Sigmoid colon (tissue), 6 donors: ENCODE measurements at regions not wholly inside any gene's neighbourhood (a gene's known extent, or its start where the extent isn't known, plus 50 kb on each side); places are given as distances from the start of the nearest gene placed in this dataset.

Source experiments
- DNase-seq: peaks from one replicate; pipeline ENCODE4 v3.0.0-alpha.2; 2019
- H3K27ac ChIP-seq, 4 donors: fragments of 200-600 bp; sonication (generic); one replicate each; pipeline ENCODE4 v1.5.1; 2016 to 2019; ENCODE audit warnings: mild to moderate bottlenecking in 1 of 4
- H3K27me3 ChIP-seq, 3 donors: fragments of 200-600 bp; sonication (generic); one replicate each; pipeline ENCODE4 v1.5.1; 2019; ENCODE audit warnings: mild to moderate bottlenecking in 1 of 3
- H3K36me3 ChIP-seq, 4 donors: fragments of 200-600 bp; sonication (generic); one replicate each; pipeline ENCODE4 v1.5.1; 2016 to 2019
- H3K4me1 ChIP-seq, 4 donors: fragments of 200-600 bp; sonication (generic); one replicate each; pipeline ENCODE4 v1.5.1; 2017 to 2019
- H3K4me3 ChIP-seq, 4 donors: fragments of 200-600 bp; sonication (generic); one replicate each; pipeline ENCODE4 v1.5.1; 2017 to 2019; ENCODE audit warnings: mild to moderate bottlenecking in 2 of 4, moderate library complexity in 1 of 4
- H3K9me3 ChIP-seq, 4 donors: fragments of 200-600 bp in 3 of 4; sonication (generic) in 3 of 4; one replicate each; pipeline versions ENCODE4 v1.5.1 to v1.6.1; 2013 to 2019
- CTCF ChIP-seq, 4 experiments: fragments of 450-650 bp in 3 of 4; fragments of 200-600 bp in 1 of 4; IDR thresholded peaks; one replicate each; pipeline ENCODE4 v1.5.1; 2016 to 2019; ENCODE audit warnings: antibody characterized with exemption in 4 of 4, mild to moderate bottlenecking in 3 of 4, moderate library complexity in 2 of 4
- EP300 ChIP-seq, 4 donors: sonication (generic); formaldehyde crosslinking; IDR thresholded peaks; one replicate each; pipeline ENCODE4 v1.6.1; 2017; ENCODE audit warnings: antibody characterized with exemption in 4 of 4
- POLR2A ChIP-seq, 2 donors: fragments of 450-650 bp; IDR thresholded peaks; one replicate each; pipeline ENCODE4 v1.6.1; 2016; ENCODE audit warnings: antibody characterized with exemption in 2 of 2, mild to moderate bottlenecking in 2 of 2, moderate library complexity in 2 of 2
- POLR2AphosphoS5 ChIP-seq, 4 donors: sonication (generic); formaldehyde crosslinking; IDR thresholded peaks; one replicate each; pipeline ENCODE4 v1.6.1; 2017; ENCODE audit warnings: antibody characterized with exemption in 4 of 4
- WGBS, 2 donors: extraction: QIAGEN DNeasy Blood & Tissue Kit; methylation state at CpG; one replicate each; pipeline ENCODE4 v1.1.7; 2013; 5-methylcytosine and 5-hydroxymethylcytosine counted together
- intact Hi-C: fragments of 100-400 bp; cut with DNase I; formaldehyde crosslinking; loops from one replicate; pipeline ENCODE4 v1.15.1; 2023
- donor health status: healthy with polysubstance abuse.
- donor health status: healthy.

GRCh38 chr12:126112849-126113248, 1047.6 kb downstream of the AACS start:
- no peak for TF ChIP-seq POLR2A (IDR thresholded peaks at IDR 0.05)
- TF ChIP-seq EP300 (IDR thresholded peaks at IDR 0.05), result no peak
- no peaks in the 10 kb centered on the region for H3K36me3 ChIP-seq
- H3K9me3 ChIP-seq, result no peaks in the 10 kb centered on the region
- 88 to 96% methylated on average over 1 of the region's 1 CpG for WGBS, 2 donors
- no peak overlapping the region for H3K27ac ChIP-seq
- no peak for DNase-seq
- intact Hi-C loops, result loop anchor here (5.0 kb wide), 1 partner anchor 426 kb away; no protein-coding TSS in a partner anchor
- H3K27me3 ChIP-seq, result no peaks in the 10 kb centered on the region
- no peak overlapping the region for H3K4me3 ChIP-seq
- H3K4me1 ChIP-seq, result peaks cover 0 to 38% (median 8%) of the 10 kb centered on the region in 4 donors

- WGBS, 2 donors, result 53 to 55% methylated on average over 5 of the region's 5 CpGs
- DNase-seq, result no peak
- H3K4me1 ChIP-seq, result peaks cover 0 to 38% (median 8%) of the 10 kb centered on the region in 4 donors
- no peaks in the 10 kb centered on the region for H3K9me3 ChIP-seq
- H3K27ac ChIP-seq, result no peak overlapping the region
- H3K36me3 ChIP-seq, result no peaks in the 10 kb centered on the region
- H3K4me3 ChIP-seq, result no peak overlapping the region
- intact Hi-C loops, result loop anchor here (5.0 kb wide), 1 partner anchor 427 kb away; no protein-coding TSS in a partner anchor
- H3K27me3 ChIP-seq, result no peaks in the 10 kb centered on the region
- TF ChIP-seq POLR2A (IDR thresholded peaks at IDR 0.05) (no peak), POLR2AphosphoS5 (IDR thresholded peaks at IDR 0.05) (peak; percentile 25 to 88 (median 68)), EP300 (IDR thresholded peaks at IDR 0.05) (peak in 2 of 4 donors; percentile 56 to 85), CTCF (IDR thresholded peaks at IDR 0.05) (no peak)
These were observed 1049.2 kb downstream of the AACS start for GRCh38 chr12:126114441-126114840.

GRCh38 chr12:126117502-126117901, 1052.3 kb downstream of the AACS start:
- intact Hi-C loops, result no loop called here
- Histone ChIP-seq H3K27me3 (no peaks in the 10 kb centered on the region), H3K27ac (no peak overlapping the region), H3K4me3 (no peak overlapping the region), H3K4me1 (peaks cover 0 to 27% (median 8%) of the 10 kb centered on the region in 4 donors), H3K9me3 (no peaks in the 10 kb centered on the region), H3K36me3 (no peaks in the 10 kb centered on the region)
- TF ChIP-seq POLR2A (IDR thresholded peaks at IDR 0.05) (no peak), POLR2AphosphoS5 (IDR thresholded peaks at IDR 0.05) (no peak), CTCF (IDR thresholded peaks at IDR 0.05) (no peak)
- no peak for DNase-seq
- 72% methylated on average over 3 of the region's 3 CpGs for WGBS, 2 donors

- Histone ChIP-seq H3K36me3 (no peaks in the 10 kb centered on the region), H3K4me1 (no peaks in the 10 kb centered on the region), H3K4me3 (no peak overlapping the region), H3K27me3 (no peaks in the 10 kb centered on the region), H3K27ac (no peak overlapping the region), H3K9me3 (peaks cover 0 to 31% (median 12%) of the 10 kb centered on the region in 4 donors)
- intact Hi-C loops, result no loop called here
- no peak for TF ChIP-seq POLR2A (IDR thresholded peaks at IDR 0.05)
- no peak for TF ChIP-seq POLR2AphosphoS5 (IDR thresholded peaks at IDR 0.05)
- TF ChIP-seq EP300 (IDR thresholded peaks at IDR 0.05), result no peak
- TF ChIP-seq CTCF (IDR thresholded peaks at IDR 0.05), result no peak
- no peak for DNase-seq
- 95% methylated on average over 5 of the region's 5 CpGs for WGBS, 2 donors
These were observed 1074.1 kb downstream of the AACS start for GRCh38 chr12:126139355-126139754.

GRCh38 chr12:126144603-126145002, 1079.4 kb downstream of the AACS start:
- WGBS, 2 donors, result 82 to 85% methylated on average over 4 of the region's 4 CpGs
- DNase-seq, result no peak
- Histone ChIP-seq H3K4me1 (no peaks in the 10 kb centered on the region), H3K9me3 (peaks cover 0 to 11% (median 2%) of the 10 kb centered on the region in 4 donors), H3K27ac (no peak overlapping the region), H3K27me3 (no peaks in the 10 kb centered on the region), H3K4me3 (no peak overlapping the region), H3K36me3 (no peaks in the 10 kb centered on the region)
- intact Hi-C loops, result no loop called here
- no peak for TF ChIP-seq EP300 (IDR thresholded peaks at IDR 0.05)
- TF ChIP-seq POLR2A (IDR thresholded peaks at IDR 0.05), result no peak
- TF ChIP-seq CTCF (IDR thresholded peaks at IDR 0.05), result no peak
- TF ChIP-seq POLR2AphosphoS5 (IDR thresholded peaks at IDR 0.05), result no peak
